Activated naive CD4-positive, alpha-beta T cell treated with anti-CD3 and anti-CD28 coated beads, Interleukin-2, amount 10 ng/mL, durations not matched to agents 7 days and 5 days (primary cell): ENCODE measurements at regions not wholly inside any gene's neighbourhood (a gene's known extent, or its start where the extent isn't known, plus 50 kb on each side); places are given as distances from the start of the nearest gene placed in this dataset.
"Not testable (repeated sequence)": the region's sequence is repeated elsewhere in the genome, so short reads cannot be mapped to it uniquely, and the experiment has no call there.

ENCODE experiments used
- CTCF ChIA-PET: fragments of 350-600 bp; sonication (Branson Sonifier 250); formaldehyde crosslinking; loops from one replicate; lab custom pipeline; 2021; ENCODE audit warnings: antibody characterized with exemption; lab: Charles Lee
- DNase-seq: peaks from one replicate; pipeline ENCODE4 v3.0.0-alpha.2; 2020
- H3K27ac Mint-ChIP-seq: one replicate; pipeline ENCODE4 v1.8.0; 2021; ENCODE audit warnings: mild to moderate bottlenecking, moderate library complexity, mixed read lengths
- H3K27me3 Mint-ChIP-seq: one replicate; pipeline ENCODE4 v1.8.0; 2021; ENCODE audit warnings: mild to moderate bottlenecking, mixed read lengths
- H3K36me3 Mint-ChIP-seq: one replicate; pipeline ENCODE4 v1.8.0; 2021; ENCODE audit warnings: mixed read lengths
- H3K4me1 Mint-ChIP-seq: one replicate; pipeline ENCODE4 v1.8.0; 2021; ENCODE audit warnings: mixed read lengths
- H3K4me3 Mint-ChIP-seq: one replicate; pipeline ENCODE4 v1.8.0; 2021; ENCODE audit warnings: mild to moderate bottlenecking, moderate library complexity, mixed read lengths
- H3K9me3 Mint-ChIP-seq: one replicate; pipeline ENCODE4 v1.8.0; 2021; ENCODE audit warnings: mixed read lengths

GRCh38 chr16:59144326-59144725, 410.2 kb upstream of the GOT2 start:
- H3K36me3 Mint-ChIP-seq: no peaks in the 10 kb centered on the region
- H3K4me1 Mint-ChIP-seq: no peaks in the 10 kb centered on the region
- H3K27me3 Mint-ChIP-seq: no peaks in the 10 kb centered on the region
- DNase-seq: no peak
- CTCF ChIA-PET: no interaction called here
- no peak overlapping the region for H3K27ac Mint-ChIP-seq
- no peaks in the 10 kb centered on the region for H3K9me3 Mint-ChIP-seq
- H3K4me3 Mint-ChIP-seq: no peak overlapping the region

- no peaks in the 10 kb centered on the region for H3K27me3 Mint-ChIP-seq
- CTCF ChIA-PET: no interaction called here
- no peaks in the 10 kb centered on the region for H3K9me3 Mint-ChIP-seq
- no peak overlapping the region for H3K4me3 Mint-ChIP-seq
- no peak for DNase-seq
- no peak overlapping the region for H3K27ac Mint-ChIP-seq
- H3K36me3 Mint-ChIP-seq: no peaks in the 10 kb centered on the region
- no peaks in the 10 kb centered on the region for H3K4me1 Mint-ChIP-seq
Observed at GRCh38 chr16:59126486-59126885, 392.4 kb upstream of the GOT2 start.

- H3K36me3 Mint-ChIP-seq: no peaks in the 10 kb centered on the region
- no peak overlapping the region for H3K27ac Mint-ChIP-seq
- no peaks in the 10 kb centered on the region for H3K9me3 Mint-ChIP-seq
- CTCF ChIA-PET: no interaction called here
- no peak for DNase-seq
- H3K27me3 Mint-ChIP-seq: no peaks in the 10 kb centered on the region
- H3K4me1 Mint-ChIP-seq: no peaks in the 10 kb centered on the region
- no peak overlapping the region for H3K4me3 Mint-ChIP-seq
Observed at GRCh38 chr16:59124056-59124455, 389.9 kb upstream of the GOT2 start.

- CTCF ChIA-PET: no interaction called here
- no peaks in the 10 kb centered on the region for H3K27me3 Mint-ChIP-seq
- no peaks in the 10 kb centered on the region for H3K4me1 Mint-ChIP-seq
- no peaks in the 10 kb centered on the region for H3K36me3 Mint-ChIP-seq
- no peak for DNase-seq
- H3K27ac Mint-ChIP-seq: no peak overlapping the region
- no peak overlapping the region for H3K4me3 Mint-ChIP-seq
- H3K9me3 Mint-ChIP-seq: no peaks in the 10 kb centered on the region
Observed at GRCh38 chr16:59123479-59123878, 389.4 kb upstream of the GOT2 start.

GRCh38 chr16:59122262-59122537, 388.1 kb upstream of the GOT2 start:
- CTCF ChIA-PET: no interaction called here
- no peak for DNase-seq
- no peaks in the 10 kb centered on the region for H3K9me3 Mint-ChIP-seq
- H3K36me3 Mint-ChIP-seq: no peaks in the 10 kb centered on the region
- no peak overlapping the region for H3K4me3 Mint-ChIP-seq
- no peak overlapping the region for H3K27ac Mint-ChIP-seq
- H3K4me1 Mint-ChIP-seq: no peaks in the 10 kb centered on the region
- no peaks in the 10 kb centered on the region for H3K27me3 Mint-ChIP-seq

- H3K4me1 Mint-ChIP-seq: no peaks in the 10 kb centered on the region
- DNase-seq: no peak
- no peaks in the 10 kb centered on the region for H3K9me3 Mint-ChIP-seq
- no peak overlapping the region for H3K4me3 Mint-ChIP-seq
- CTCF ChIA-PET: no interaction called here
- H3K27me3 Mint-ChIP-seq: no peaks in the 10 kb centered on the region
- H3K36me3 Mint-ChIP-seq: no peaks in the 10 kb centered on the region
- H3K27ac Mint-ChIP-seq: no peak overlapping the region
Observed at GRCh38 chr16:59121411-59122261, 387.5 kb upstream of the GOT2 start.

- no peaks in the 10 kb centered on the region for H3K36me3 Mint-ChIP-seq
- H3K9me3 Mint-ChIP-seq: no peaks in the 10 kb centered on the region
- H3K27ac Mint-ChIP-seq: no peak overlapping the region
- CTCF ChIA-PET: no interaction called here
- H3K4me3 Mint-ChIP-seq: no peak overlapping the region
- DNase-seq: no peak
- H3K4me1 Mint-ChIP-seq: no peaks in the 10 kb centered on the region
- H3K27me3 Mint-ChIP-seq: no peaks in the 10 kb centered on the region
Observed at GRCh38 chr16:59116744-59117143, 382.6 kb upstream of the GOT2 start.

GRCh38 chr16:59114790-59115189, 380.7 kb upstream of the GOT2 start:
- no peak overlapping the region for H3K27ac Mint-ChIP-seq
- H3K4me1 Mint-ChIP-seq: no peaks in the 10 kb centered on the region
- no peak overlapping the region for H3K4me3 Mint-ChIP-seq
- no peaks in the 10 kb centered on the region for H3K9me3 Mint-ChIP-seq
- DNase-seq: no peak
- no peaks in the 10 kb centered on the region for H3K36me3 Mint-ChIP-seq
- CTCF ChIA-PET: no interaction called here
- H3K27me3 Mint-ChIP-seq: no peaks in the 10 kb centered on the region

GRCh38 chr16:59113004-59113670, 379.0 kb upstream of the GOT2 start:
- Mint-ChIP-seq H3K27ac (no peak overlapping the region), H3K27me3 (no peaks in the 10 kb centered on the region), H3K9me3 (no peaks in the 10 kb centered on the region), H3K4me3 (no peak overlapping the region), H3K4me1 (no peaks in the 10 kb centered on the region), H3K36me3 (no peaks in the 10 kb centered on the region)
- no peak for DNase-seq
- CTCF ChIA-PET: no interaction called here

GRCh38 chr16:59111280-59111679, 377.2 kb upstream of the GOT2 start:
- DNase-seq: no peak
- CTCF ChIA-PET: no interaction called here
- Mint-ChIP-seq H3K27me3 (no peaks in the 10 kb centered on the region), H3K4me1 (no peaks in the 10 kb centered on the region), H3K9me3 (no peaks in the 10 kb centered on the region), H3K4me3 (no peak overlapping the region), H3K27ac (no peak overlapping the region), H3K36me3 (no peaks in the 10 kb centered on the region)

GRCh38 chr16:59108374-59108773, 374.3 kb upstream of the GOT2 start:
- Mint-ChIP-seq H3K4me1 (no peaks in the 10 kb centered on the region), H3K27ac (no peak overlapping the region)
- CTCF ChIA-PET: no interaction called here

GRCh38 chr16:59096682-59097081, 362.6 kb upstream of the GOT2 start:
- H3K4me3 Mint-ChIP-seq, H3K27me3 Mint-ChIP-seq, DNase-seq, H3K36me3 Mint-ChIP-seq, H3K9me3 Mint-ChIP-seq, H3K27ac Mint-ChIP-seq, CTCF ChIA-PET, H3K4me1 Mint-ChIP-seq: not testable (repeated sequence)

More at GRCh38 chr16:59108374-59108773, 374.3 kb upstream of the GOT2 start:
- H3K36me3 Mint-ChIP-seq: no peaks in the 10 kb centered on the region
- no peaks in the 10 kb centered on the region for H3K9me3 Mint-ChIP-seq
- no peak overlapping the region for H3K4me3 Mint-ChIP-seq
- no peak for DNase-seq
- no peaks in the 10 kb centered on the region for H3K27me3 Mint-ChIP-seq

GRCh38 chr16:59090541-59090940, 356.4 kb upstream of the GOT2 start:
- no peak for DNase-seq
- no peaks in the 10 kb centered on the region for H3K4me1 Mint-ChIP-seq
- H3K4me3 Mint-ChIP-seq: no peak overlapping the region
- no peaks in the 10 kb centered on the region for H3K36me3 Mint-ChIP-seq
- no peaks in the 10 kb centered on the region for H3K27me3 Mint-ChIP-seq
- CTCF ChIA-PET: no interaction called here
- H3K9me3 Mint-ChIP-seq: peaks cover 2% of the 10 kb centered on the region
- no peak overlapping the region for H3K27ac Mint-ChIP-seq

GRCh38 chr16:59088431-59088830, 354.3 kb upstream of the GOT2 start:
- peaks cover 2% of the 10 kb centered on the region for H3K9me3 Mint-ChIP-seq
- no peaks in the 10 kb centered on the region for H3K36me3 Mint-ChIP-seq
- no peak overlapping the region for H3K4me3 Mint-ChIP-seq
- no peak overlapping the region for H3K27ac Mint-ChIP-seq
- H3K4me1 Mint-ChIP-seq: no peaks in the 10 kb centered on the region
- CTCF ChIA-PET: no interaction called here
- H3K27me3 Mint-ChIP-seq: no peaks in the 10 kb centered on the region
- DNase-seq: no peak

GRCh38 chr16:59087641-59088040, 353.5 kb upstream of the GOT2 start:
- Mint-ChIP-seq H3K27me3 (no peaks in the 10 kb centered on the region), H3K9me3 (no peaks in the 10 kb centered on the region)
- CTCF ChIA-PET: no interaction called here

More at GRCh38 chr16:59087641-59088040, 353.5 kb upstream of the GOT2 start:
- Mint-ChIP-seq H3K4me3 (no peak overlapping the region), H3K27ac (no peak overlapping the region), H3K36me3 (no peaks in the 10 kb centered on the region), H3K4me1 (no peaks in the 10 kb centered on the region)
- no peak for DNase-seq
